Fibroblast of the aortic adventitia (primary cell): ENCODE measurements at regions not wholly inside any gene's neighbourhood (a gene's known extent, or its start where the extent isn't known, plus 50 kb on each side); places are given as distances from the start of the nearest gene placed in this dataset.

Experiments used
- DNase-seq: peaks from one replicate; pipeline ENCODE4 v3.0.0-alpha.2; 2010; ENCODE audit warnings: low read depth
- H3K4me3 ChIP-seq: 2 replicates; pipeline ENCODE4 v1.5.1; 2011; ENCODE audit warnings: low read depth, mild to moderate bottlenecking, control low read depth, low read length, moderate library complexity
- CTCF ChIP-seq: IDR thresholded peaks from 2 replicates; pipeline ENCODE4 v1.5.1; 2011; ENCODE audit warnings: mild to moderate bottlenecking, low read length, control low read depth, inconsistent platforms; ENCODE audit not compliant: insufficient read depth

DNA sequence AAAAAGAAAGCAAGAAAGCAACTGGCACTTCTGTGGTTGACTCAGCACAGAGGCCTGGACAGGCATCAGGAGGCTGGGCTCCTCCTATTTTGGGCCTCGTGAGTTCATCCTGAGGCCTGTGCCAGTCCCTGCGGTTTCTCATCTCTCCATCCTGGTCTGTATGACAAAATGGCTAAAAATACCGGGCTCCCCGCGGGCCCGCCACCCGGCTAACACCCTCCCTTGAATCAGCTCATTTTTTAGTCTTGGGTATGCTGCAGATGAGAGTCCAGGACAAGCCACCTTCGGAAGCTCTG, 62.3 kb upstream of the YWHAQ start:
- DNase-seq = peak; percentile 93
- no peak for TF ChIP-seq CTCF
- H3K4me3 ChIP-seq = no peak overlapping the region

DNA sequence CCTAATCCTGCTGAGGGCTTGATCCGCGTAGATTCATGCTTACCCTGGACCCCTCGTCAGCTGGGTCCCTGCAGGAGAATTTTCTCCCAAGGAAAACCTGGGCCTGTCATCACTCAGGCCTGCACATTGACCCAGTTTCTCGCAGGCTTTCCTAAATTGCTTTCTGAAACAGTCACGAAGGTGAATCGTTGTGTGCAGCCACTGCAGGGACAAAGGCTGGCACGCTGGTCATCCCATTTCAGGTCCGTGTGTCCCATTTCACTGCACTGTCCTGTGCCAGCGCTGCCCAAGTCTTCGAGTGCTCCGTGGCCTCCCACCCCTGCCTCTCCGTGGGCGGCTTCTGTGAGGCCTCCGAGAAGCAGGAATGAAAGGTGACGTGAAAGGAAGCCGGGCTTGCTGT, 62.8 kb upstream of the YWHAQ start:
- no peak overlapping the region for H3K4me3 ChIP-seq
- DNase-seq = no peak
- TF ChIP-seq CTCF = no peak

DNA sequence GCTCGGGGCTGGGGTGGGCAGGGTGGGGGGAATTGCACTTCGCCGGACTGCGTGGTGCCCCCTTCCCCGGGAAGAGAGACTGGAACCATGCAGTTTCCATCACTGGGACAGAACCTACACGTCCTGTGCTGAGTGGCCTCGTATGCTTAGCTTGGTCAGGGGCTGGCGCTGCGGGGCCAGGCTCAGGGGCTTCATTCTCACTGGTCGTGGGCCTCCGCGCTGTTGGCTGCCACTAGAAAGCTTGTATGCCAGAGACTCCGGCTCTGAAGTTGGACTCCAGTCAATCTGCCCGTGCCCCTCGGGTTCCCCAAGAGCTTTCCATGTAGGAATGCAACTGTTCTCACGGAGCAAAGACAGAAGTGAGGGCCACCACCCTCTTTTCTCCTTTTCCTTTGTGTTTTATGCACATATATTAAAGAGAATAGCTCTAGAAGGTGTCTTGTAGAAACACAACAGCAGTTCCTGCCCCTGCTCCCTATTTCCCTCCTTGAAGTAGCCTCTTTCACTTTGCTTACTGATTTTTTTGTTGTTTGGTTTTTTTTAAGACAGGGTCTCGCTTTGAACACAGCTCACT, 64.0 kb upstream of the YWHAQ start:
- TF ChIP-seq CTCF = no peak
- DNase-seq = no peak
- H3K4me3 ChIP-seq = no peak overlapping the region

- H3K4me3 ChIP-seq = no peak overlapping the region
- DNase-seq = no peak
- TF ChIP-seq CTCF = no peak
Observed at GRCh38 chr2:9695941-9696340, 65.1 kb upstream of the YWHAQ start.

DNA sequence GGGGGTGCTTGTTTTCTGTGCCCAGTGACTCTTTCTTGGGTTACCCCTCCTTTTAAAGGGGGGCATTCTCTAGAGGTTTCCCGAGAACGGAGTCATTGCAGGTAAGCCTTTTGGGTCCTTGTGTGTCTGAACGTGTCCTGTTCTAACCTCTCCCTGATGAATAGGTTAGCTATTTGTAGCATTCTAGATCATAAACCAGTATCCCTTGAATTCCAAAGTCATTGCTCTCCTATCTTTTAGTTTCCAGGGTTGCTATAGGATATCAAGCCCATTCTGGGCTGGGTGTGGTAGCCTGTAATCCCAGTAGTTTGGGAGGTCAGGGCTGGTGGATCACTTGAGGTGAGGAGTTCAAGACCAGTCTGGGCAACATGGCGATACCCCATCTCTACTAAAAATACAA, 65.9 kb upstream of the YWHAQ start:
- TF ChIP-seq CTCF = no peak
- no peak overlapping the region for H3K4me3 ChIP-seq
- DNase-seq = no peak

GRCh38 chr2:9697909-9698308, 67.1 kb upstream of the YWHAQ start:
- DNase-seq = no peak
- TF ChIP-seq CTCF = no peak

GRCh38 chr2:9699139-9700108, 68.6 kb upstream of the YWHAQ start:
- DNase-seq = peak; percentile 73
- no peak for TF ChIP-seq CTCF

More at GRCh38 chr2:9697909-9698308, 67.1 kb upstream of the YWHAQ start:
- no peak overlapping the region for H3K4me3 ChIP-seq

More at GRCh38 chr2:9699139-9700108, 68.6 kb upstream of the YWHAQ start:
- H3K4me3 ChIP-seq = no peak overlapping the region
